HEK293 (cell line): ENCODE measurements at regions not wholly inside any gene's neighbourhood (a gene's known extent, or its start where the extent isn't known, plus 50 kb on each side); places are given as distances from the start of the nearest gene placed in this dataset.

Experiments used
- CTCF ChIP-seq: fragments of 450-650 bp; formaldehyde crosslinking; IDR thresholded peaks from 2 replicates; pipeline ENCODE4 v1.5.1; 2016; ENCODE audit warnings: missing biosample characterization, missing genetic modification characterization
- FEZF1 ChIP-seq: fragments of 450-650 bp; formaldehyde crosslinking; IDR thresholded peaks from 2 replicates; pipeline ENCODE4 v1.5.1; 2016; ENCODE audit warnings: missing biosample characterization, missing genetic modification characterization
- GFI1B ChIP-seq: fragments of 450-650 bp; formaldehyde crosslinking; IDR thresholded peaks from 2 replicates; pipeline ENCODE4 v1.5.1; 2016; ENCODE audit warnings: missing biosample characterization, missing genetic modification characterization
- KLF8 ChIP-seq: fragments of 450-650 bp; formaldehyde crosslinking; IDR thresholded peaks from 2 replicates; pipeline ENCODE4 v1.5.1; 2016; ENCODE audit warnings: missing biosample characterization, missing genetic modification characterization
- RBAK ChIP-seq: fragments of 450-650 bp; formaldehyde crosslinking; IDR thresholded peaks from 2 replicates; pipeline ENCODE4 v1.5.1; 2016; ENCODE audit warnings: missing biosample characterization, missing genetic modification characterization
- ZBTB11 ChIP-seq: fragments of 450-650 bp; formaldehyde crosslinking; conservative IDR thresholded peaks from 2 replicates; pipeline ENCODE4 v1.5.1; 2016; ENCODE audit warnings: low read depth, missing biosample characterization, missing genetic modification characterization
- ZNF138 ChIP-seq: fragments of 450-650 bp; formaldehyde crosslinking; IDR thresholded peaks from 2 replicates; pipeline ENCODE4 v1.5.1; 2016; ENCODE audit warnings: missing biosample characterization, missing genetic modification characterization, borderline replicate concordance
- ZNF223 ChIP-seq: fragments of 450-650 bp; formaldehyde crosslinking; IDR thresholded peaks from 2 replicates; pipeline ENCODE4 v1.5.1; 2016; ENCODE audit warnings: missing biosample characterization, missing genetic modification characterization
- ZNF274 ChIP-seq, 2 experiments: fragments of 200-500 bp in 1 of 2; fragments of 450-650 bp in 1 of 2; sonication (Bioruptor generic) in 1 of 2; formaldehyde crosslinking in 1 of 2; IDR thresholded peaks; 2 replicates each; pipeline versions ENCODE4 v1.5.1 to v1.6.1; 2014 to 2016; ENCODE audit warnings: borderline replicate concordance in 1 of 2, inconsistent platforms in 1 of 2, low read length in 1 of 2, missing biosample characterization in 1 of 2, missing genetic modification characterization in 1 of 2
- ZNF324 ChIP-seq: fragments of 450-650 bp; formaldehyde crosslinking; IDR thresholded peaks from 2 replicates; pipeline ENCODE4 v1.5.1; 2016; ENCODE audit warnings: missing biosample characterization, missing genetic modification characterization
- ZNF549 ChIP-seq: fragments of 450-650 bp; IDR thresholded peaks from 2 replicates; pipeline ENCODE4 v1.5.1; 2018; ENCODE audit warnings: missing biosample characterization, missing genetic modification characterization, mild to moderate bottlenecking, inconsistent platforms, moderate library complexity
- ZNF747 ChIP-seq: fragments of 450-650 bp; formaldehyde crosslinking; IDR thresholded peaks from 2 replicates; pipeline ENCODE4 v1.5.1; 2016; ENCODE audit warnings: missing biosample characterization, missing genetic modification characterization
- ZSCAN5A ChIP-seq: fragments of 450-650 bp; formaldehyde crosslinking; IDR thresholded peaks from 2 replicates; pipeline ENCODE4 v1.5.1; 2016; ENCODE audit warnings: missing biosample characterization, missing genetic modification characterization
- ZXDB ChIP-seq: fragments of 450-650 bp; formaldehyde crosslinking; IDR thresholded peaks from 2 replicates; pipeline ENCODE4 v1.5.1; 2016; ENCODE audit warnings: missing biosample characterization, missing genetic modification characterization

- no peak for TF ChIP-seq ZXDB (tag by site-specific recombination)
- TF ChIP-seq ZNF223 = no peak
- TF ChIP-seq CTCF (tag by site-specific recombination) = no peak
- TF ChIP-seq ZNF747 (tag by site-specific recombination) = no peak
- no peak for TF ChIP-seq ZNF324 (tag by site-specific recombination)
- TF ChIP-seq ZBTB11 (tag by site-specific recombination) = no peak
- no peak for TF ChIP-seq KLF8 (tag by site-specific recombination)
- TF ChIP-seq RBAK (tag by site-specific recombination) = no peak
- no peak for TF ChIP-seq GFI1B
- TF ChIP-seq ZNF274 (IDR thresholded peaks at IDR 0.05; ENCODE audit: low read length) = no peak
- no peak for TF ChIP-seq ZNF274 (tag by site-specific recombination; IDR thresholded peaks at IDR 0.05; ENCODE audit: borderline replicate concordance)
- TF ChIP-seq ZNF549 (tag by site-specific recombination) = no peak
- no peak for TF ChIP-seq ZSCAN5A (tag by site-specific recombination)
- TF ChIP-seq FEZF1 = no peak
- TF ChIP-seq ZNF138 (tag by site-specific recombination) = no peak
Measured at GRCh38 chr2:43032213-43033015, 194.0 kb downstream of the ZFP36L2 start.
